Epithelial cell of proximal tubule (primary cell): ENCODE measurements at regions not wholly inside any gene's neighbourhood (a gene's known extent, or its start where the extent isn't known, plus 50 kb on each side); places are given as distances from the start of the nearest gene placed in this dataset.

Experiments
- DNase-seq: peaks from one replicate; pipeline ENCODE4 v3.0.0-alpha.2; 2011; ENCODE audit warnings: low read depth
- H3K4me3 ChIP-seq: 2 replicates; pipeline ENCODE4 v1.5.1; 2011; ENCODE audit warnings: low read depth, mild to moderate bottlenecking, low read length
- TF ChIP-seq, protein P1 (sequence below): conservative IDR thresholded peaks from 2 replicates; pipeline ENCODE4 v1.5.1; 2012; ENCODE audit warnings: low read depth, mild to moderate bottlenecking, low read length

DNA sequence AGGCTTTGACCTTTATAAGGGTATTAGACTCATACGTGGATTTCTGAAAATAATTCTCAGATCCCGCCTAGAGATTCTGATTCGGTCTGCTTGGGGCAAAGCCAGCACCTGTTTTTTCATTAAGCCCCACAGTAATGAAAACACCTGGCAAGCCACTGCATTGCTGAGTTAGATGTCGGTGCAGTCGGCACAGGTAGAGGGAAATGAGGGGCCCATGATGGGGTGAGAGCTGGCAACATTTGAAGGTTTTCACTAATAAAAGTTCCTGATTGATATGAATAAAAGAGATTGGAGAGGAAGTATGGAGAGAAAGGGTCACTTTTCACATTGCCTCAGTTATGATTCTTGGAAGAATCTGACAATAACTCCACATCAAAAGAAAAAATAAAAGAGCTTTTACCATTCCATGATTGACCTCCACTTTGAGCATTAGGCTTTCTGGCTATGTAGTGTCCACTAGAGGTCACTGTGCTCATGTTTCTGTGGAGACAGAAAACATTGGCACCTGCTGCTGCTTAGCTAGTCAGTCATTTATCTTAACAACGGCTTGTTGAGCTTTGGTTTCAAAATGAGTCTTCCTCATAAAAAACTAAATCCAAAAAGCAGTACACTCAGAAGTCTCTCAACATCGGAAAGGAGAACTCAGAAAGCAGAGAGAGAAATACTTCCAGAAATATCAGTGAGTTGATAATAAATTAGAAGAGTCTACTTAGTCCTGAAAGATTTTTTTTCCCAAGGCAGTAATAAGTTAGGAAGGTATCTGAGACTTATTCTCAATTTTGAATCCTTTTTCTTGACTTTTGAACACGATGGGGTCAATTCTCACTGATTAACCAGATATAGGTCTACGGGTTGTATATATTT, 53.3 kb upstream of the KLHL31 start:
- no peak overlapping the region for H3K4me3 ChIP-seq
- peak; percentile 56 for DNase-seq
- TF ChIP-seq, protein P1, sequence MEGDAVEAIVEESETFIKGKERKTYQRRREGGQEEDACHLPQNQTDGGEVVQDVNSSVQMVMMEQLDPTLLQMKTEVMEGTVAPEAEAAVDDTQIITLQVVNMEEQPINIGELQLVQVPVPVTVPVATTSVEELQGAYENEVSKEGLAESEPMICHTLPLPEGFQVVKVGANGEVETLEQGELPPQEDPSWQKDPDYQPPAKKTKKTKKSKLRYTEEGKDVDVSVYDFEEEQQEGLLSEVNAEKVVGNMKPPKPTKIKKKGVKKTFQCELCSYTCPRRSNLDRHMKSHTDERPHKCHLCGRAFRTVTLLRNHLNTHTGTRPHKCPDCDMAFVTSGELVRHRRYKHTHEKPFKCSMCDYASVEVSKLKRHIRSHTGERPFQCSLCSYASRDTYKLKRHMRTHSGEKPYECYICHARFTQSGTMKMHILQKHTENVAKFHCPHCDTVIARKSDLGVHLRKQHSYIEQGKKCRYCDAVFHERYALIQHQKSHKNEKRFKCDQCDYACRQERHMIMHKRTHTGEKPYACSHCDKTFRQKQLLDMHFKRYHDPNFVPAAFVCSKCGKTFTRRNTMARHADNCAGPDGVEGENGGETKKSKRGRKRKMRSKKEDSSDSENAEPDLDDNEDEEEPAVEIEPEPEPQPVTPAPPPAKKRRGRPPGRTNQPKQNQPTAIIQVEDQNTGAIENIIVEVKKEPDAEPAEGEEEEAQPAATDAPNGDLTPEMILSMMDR: peak; percentile 92

DNA sequence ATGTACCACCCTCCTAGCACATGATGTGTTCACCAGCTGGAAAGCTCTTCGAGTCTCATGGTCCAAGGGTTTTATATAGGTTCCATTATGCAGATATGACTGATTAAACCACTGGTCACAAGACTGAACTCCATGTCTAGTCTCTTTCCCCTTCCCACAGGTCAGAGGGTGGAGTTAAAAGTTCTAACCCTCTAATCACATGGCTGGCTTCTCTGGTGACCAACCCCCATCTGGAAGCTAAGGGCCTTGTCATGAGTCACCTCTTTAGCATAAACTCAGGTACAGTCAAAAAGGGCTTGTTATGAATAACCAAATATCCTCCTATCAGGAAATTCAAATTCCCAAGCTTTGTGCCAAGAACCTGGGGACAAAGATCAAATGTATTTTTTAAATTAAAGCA, 52.0 kb upstream of the KLHL31 start:
- H3K4me3 ChIP-seq: no peak overlapping the region
- TF ChIP-seq, protein P1: no peak
- DNase-seq: no peak

DNA sequence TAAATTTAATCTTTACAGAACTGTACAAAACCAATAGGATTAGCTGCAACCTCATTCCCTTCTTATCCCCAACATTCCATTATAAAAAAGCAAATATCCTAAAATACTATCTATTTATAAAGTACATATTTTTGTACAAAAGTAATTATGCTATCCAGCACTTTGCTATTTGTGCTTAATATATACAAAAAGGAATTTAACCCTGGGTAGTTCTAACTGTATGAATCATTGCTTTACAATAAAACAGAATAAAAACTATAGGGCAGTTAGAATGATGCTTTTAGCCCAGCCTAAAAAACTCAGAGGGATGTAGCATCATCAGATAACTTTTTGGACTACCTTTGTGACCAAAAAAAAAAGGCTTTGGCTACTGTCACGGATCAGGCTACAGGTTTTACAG, 49.9 kb upstream of the KLHL31 start:
- DNase-seq: no peak
- H3K4me3 ChIP-seq: no peak overlapping the region
- TF ChIP-seq, protein P1: no peak
